HG03378 (cell line): ENCODE measurements at regions not wholly inside any gene's neighbourhood (a gene's known extent, or its start where the extent isn't known, plus 50 kb on each side); places are given as distances from the start of the nearest gene placed in this dataset.
"Not testable (repeated sequence)": the region's sequence is repeated elsewhere in the genome, so short reads cannot be mapped to it uniquely, and the experiment has no call there.

Experiments used
- ATAC-seq: cut with Tn5 transposase; IDR thresholded peaks from one replicate; pipeline ENCODE4 v1.9.1; 2021; ENCODE audit warnings: mild to moderate bottlenecking, moderate library complexity; ENCODE audit not compliant: unreplicated experiment

GRCh38 chrX:118212817-118213183 is 96.2 kb upstream of the KLHL13 start:
- ATAC-seq = peak; percentile 83

GRCh38 chrX:118215346-118215745 is 98.7 kb upstream of the KLHL13 start:
- no peak for ATAC-seq

GRCh38 chrX:118216087-118216486 is 99.5 kb upstream of the KLHL13 start:
- no peak for ATAC-seq

- no peak for ATAC-seq
Observed at GRCh38 chrX:118216509-118216908, 99.9 kb upstream of the KLHL13 start.

GRCh38 chrX:118218079-118218478 is 101.5 kb upstream of the KLHL13 start:
- ATAC-seq = no peak

GRCh38 chrX:118218940-118219339 is 102.3 kb upstream of the KLHL13 start:
- ATAC-seq = no peak

GRCh38 chrX:118219866-118220265 is 103.3 kb upstream of the KLHL13 start:
- ATAC-seq = no peak

- no peak for ATAC-seq
Observed at GRCh38 chrX:118220509-118220908, 103.9 kb upstream of the KLHL13 start.

- no peak for ATAC-seq
Observed at GRCh38 chrX:118221270-118221669, 104.7 kb upstream of the KLHL13 start.

- ATAC-seq = no peak
Observed at GRCh38 chrX:118221733-118222132, 105.1 kb upstream of the KLHL13 start.

GRCh38 chrX:118222421-118222820 is 105.8 kb upstream of the KLHL13 start:
- no peak for ATAC-seq

GRCh38 chrX:118225711-118226428 is 109.3 kb upstream of the KLHL13 start:
- peak; percentile 88 for ATAC-seq

GRCh38 chrX:118228041-118228440 is 111.4 kb upstream of the KLHL13 start:
- no peak for ATAC-seq

- ATAC-seq = no peak
Observed at GRCh38 chrX:118228456-118228855, 111.8 kb upstream of the KLHL13 start.

- ATAC-seq = no peak
Observed at GRCh38 chrX:118231464-118231863, 114.4 kb upstream of the WDR44 start.

- no peak for ATAC-seq
Observed at GRCh38 chrX:118239178-118239870, 106.6 kb upstream of the WDR44 start.

GRCh38 chrX:118239913-118240698 is 105.8 kb upstream of the WDR44 start:
- ATAC-seq = no peak

GRCh38 chrX:118246961-118247360 is 98.9 kb upstream of the WDR44 start:
- not testable (repeated sequence) for ATAC-seq

GRCh38 chrX:118249146-118249545 is 96.8 kb upstream of the WDR44 start:
- no peak for ATAC-seq

GRCh38 chrX:118250445-118250844 is 95.5 kb upstream of the WDR44 start:
- ATAC-seq = no peak

GRCh38 chrX:118251271-118251670 is 94.6 kb upstream of the WDR44 start:
- ATAC-seq = no peak

- ATAC-seq = no peak
Observed at GRCh38 chrX:118252967-118253366, 92.9 kb upstream of the WDR44 start.
